C4-2B (cell line): ENCODE measurements at regions not wholly inside any gene's neighbourhood (a gene's known extent, or its start where the extent isn't known, plus 50 kb on each side); places are given as distances from the start of the nearest gene placed in this dataset.

ENCODE experiments used
- ZFX ChIP-seq: fragments of 450-650 bp; IDR thresholded peaks from 2 replicates; pipeline ENCODE4 v1.6.1; 2017
- TF ChIP-seq, protein P1 (sequence below): fragments of 450-650 bp; conservative IDR thresholded peaks from 2 replicates; pipeline ENCODE4 v1.5.1; 2017; ENCODE audit warnings: mild to moderate bottlenecking

DNA sequence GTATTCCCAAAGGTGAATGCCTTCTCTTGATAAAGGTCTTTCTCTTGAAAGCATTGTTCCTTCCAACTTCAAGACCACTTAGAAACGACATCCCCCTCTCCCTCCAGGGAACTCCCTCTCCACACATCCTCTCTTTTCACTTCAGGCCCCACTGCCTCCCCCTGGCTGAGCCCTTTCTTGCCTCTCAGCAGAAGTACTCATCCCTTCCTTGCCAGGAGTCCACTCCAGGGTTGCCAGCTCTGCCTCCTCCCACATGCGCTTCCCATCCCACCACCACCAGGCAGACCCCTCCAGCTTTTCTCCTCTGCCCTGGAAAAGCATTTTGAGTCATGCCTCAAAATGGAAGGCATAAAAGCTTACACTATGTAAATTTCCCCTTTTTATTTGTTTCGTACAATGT lies 126.3 kb upstream of the SALL3 start:
- TF ChIP-seq, protein P1, sequence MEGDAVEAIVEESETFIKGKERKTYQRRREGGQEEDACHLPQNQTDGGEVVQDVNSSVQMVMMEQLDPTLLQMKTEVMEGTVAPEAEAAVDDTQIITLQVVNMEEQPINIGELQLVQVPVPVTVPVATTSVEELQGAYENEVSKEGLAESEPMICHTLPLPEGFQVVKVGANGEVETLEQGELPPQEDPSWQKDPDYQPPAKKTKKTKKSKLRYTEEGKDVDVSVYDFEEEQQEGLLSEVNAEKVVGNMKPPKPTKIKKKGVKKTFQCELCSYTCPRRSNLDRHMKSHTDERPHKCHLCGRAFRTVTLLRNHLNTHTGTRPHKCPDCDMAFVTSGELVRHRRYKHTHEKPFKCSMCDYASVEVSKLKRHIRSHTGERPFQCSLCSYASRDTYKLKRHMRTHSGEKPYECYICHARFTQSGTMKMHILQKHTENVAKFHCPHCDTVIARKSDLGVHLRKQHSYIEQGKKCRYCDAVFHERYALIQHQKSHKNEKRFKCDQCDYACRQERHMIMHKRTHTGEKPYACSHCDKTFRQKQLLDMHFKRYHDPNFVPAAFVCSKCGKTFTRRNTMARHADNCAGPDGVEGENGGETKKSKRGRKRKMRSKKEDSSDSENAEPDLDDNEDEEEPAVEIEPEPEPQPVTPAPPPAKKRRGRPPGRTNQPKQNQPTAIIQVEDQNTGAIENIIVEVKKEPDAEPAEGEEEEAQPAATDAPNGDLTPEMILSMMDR, result no peak
- no peak for TF ChIP-seq ZFX
